PFSK-1 (cell line): ENCODE measurements at regions not wholly inside any gene's neighbourhood (a gene's known extent, or its start where the extent isn't known, plus 50 kb on each side); places are given as distances from the start of the nearest gene placed in this dataset.

Experiments used
- FOXP2 ChIP-seq: optimal IDR thresholded peaks from 2 replicates; pipeline ENCODE3; 2011; ENCODE audit warnings: borderline replicate concordance, control low read depth, inconsistent platforms; ENCODE audit not compliant: insufficient read depth; ENCODE audit errors: extremely low read length, extremely low read depth
- POLR2AphosphoS5 ChIP-seq: IDR thresholded peaks from 2 replicates; pipeline ENCODE4 v1.6.1; 2012; ENCODE audit warnings: low read depth, mild to moderate bottlenecking, control low read depth, low read length, moderate library complexity
- REST ChIP-seq, 2 experiments: IDR thresholded peaks; 2 replicates each; pipeline versions ENCODE4 v1.6.1 to v1.8.0; 2011 to 2012; ENCODE audit warnings: low read depth in 2 of 2, low read length in 2 of 2, control low read depth in 1 of 2, inconsistent platforms in 1 of 2, mild to moderate bottlenecking in 1 of 2, moderate library complexity in 1 of 2; ENCODE audit not compliant: insufficient read depth in 1 of 2
- SIN3A ChIP-seq: IDR thresholded peaks from 2 replicates; pipeline ENCODE4 v1.6.1; 2012; ENCODE audit warnings: mild to moderate bottlenecking, low read length, moderate library complexity, borderline replicate concordance; ENCODE audit not compliant: insufficient read depth
- TAF1 ChIP-seq: IDR thresholded peaks from 2 replicates; pipeline ENCODE4 v1.6.1; 2012; ENCODE audit warnings: low read length, control low read depth, borderline replicate concordance; ENCODE audit not compliant: insufficient read depth

DNA sequence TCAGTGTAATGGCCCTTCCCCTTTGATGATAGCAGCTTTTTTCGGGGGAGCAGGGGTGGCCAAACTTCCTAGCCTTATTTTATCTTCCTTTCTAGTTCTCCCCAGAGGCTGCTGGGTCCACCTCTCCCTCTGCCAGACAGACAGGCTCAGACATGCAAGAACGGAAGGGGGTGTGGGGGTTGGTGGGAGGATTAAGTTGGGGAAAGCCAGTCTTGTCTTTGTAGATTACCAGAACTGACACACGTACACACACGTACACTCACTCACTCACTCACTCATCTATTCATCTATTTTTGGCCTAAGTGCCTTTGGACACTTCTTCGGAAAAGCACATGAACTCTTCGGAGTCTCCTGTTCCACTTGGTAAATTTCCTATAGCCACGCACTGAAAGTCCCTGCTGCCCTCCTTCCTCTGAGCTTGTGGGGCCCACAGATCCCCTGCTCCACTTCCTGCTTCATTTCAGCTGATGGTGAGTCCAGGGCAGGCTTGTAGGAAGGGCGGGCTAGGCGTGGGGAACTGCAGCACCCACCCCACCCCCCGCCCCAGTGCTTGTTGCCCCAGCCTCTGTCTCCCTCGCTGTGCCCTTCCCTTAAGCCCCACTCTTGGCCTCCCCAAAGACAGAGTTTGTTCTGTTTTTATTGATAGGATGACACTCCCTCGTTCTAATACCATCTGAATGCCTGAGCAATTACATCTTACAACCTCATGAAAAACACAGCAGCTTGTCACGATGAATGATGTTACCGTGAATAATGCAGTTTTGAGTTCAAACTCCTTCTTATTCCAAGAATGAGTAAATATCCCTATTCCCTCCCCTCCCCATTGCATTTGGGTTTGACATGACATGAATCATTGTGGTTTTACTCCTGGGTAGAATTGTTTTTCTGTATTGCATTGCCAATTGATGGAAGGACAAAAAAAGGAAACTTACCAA lies 60.7 kb upstream of the ATP5PO start:
- TF ChIP-seq FOXP2 (no peak), SIN3A (no peak), REST (IDR thresholded peaks at IDR 0.05; ENCODE audit: insufficient read depth in 1 of 2, low read depth in 2 of 2, low read length in 2 of 2) (no peak), TAF1 (no peak), POLR2AphosphoS5 (no peak)

DNA sequence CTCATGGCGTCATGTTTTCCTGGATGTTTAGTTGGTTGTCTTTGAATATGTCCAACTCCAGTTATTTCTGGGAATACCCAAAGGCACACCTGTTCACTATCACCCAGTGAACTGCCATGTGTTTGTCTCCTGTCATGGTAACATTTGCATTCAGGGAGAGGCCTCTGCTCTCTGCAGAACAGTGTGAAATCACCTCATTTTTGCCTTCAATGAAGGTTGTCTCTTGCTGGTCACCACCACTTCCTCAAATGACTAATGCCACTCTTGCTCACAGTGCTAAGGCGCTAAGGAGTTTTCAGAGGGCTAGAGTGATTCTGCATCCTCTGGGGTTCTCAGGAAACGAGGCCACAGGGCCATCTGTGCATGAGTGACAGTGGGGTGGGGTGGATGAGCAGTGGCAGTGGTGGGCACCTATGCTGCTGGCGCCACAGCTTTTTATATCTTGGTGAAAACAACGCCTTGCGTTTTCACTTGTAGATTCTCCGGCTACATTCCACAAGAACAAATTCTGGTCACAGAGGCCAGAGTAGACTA lies 60.0 kb upstream of the ATP5PO start:
- TF ChIP-seq TAF1 (no peak), REST (IDR thresholded peaks at IDR 0.05; ENCODE audit: insufficient read depth in 1 of 2, low read depth in 2 of 2, low read length in 2 of 2) (no peak), POLR2AphosphoS5 (no peak), SIN3A (no peak), FOXP2 (no peak)

DNA sequence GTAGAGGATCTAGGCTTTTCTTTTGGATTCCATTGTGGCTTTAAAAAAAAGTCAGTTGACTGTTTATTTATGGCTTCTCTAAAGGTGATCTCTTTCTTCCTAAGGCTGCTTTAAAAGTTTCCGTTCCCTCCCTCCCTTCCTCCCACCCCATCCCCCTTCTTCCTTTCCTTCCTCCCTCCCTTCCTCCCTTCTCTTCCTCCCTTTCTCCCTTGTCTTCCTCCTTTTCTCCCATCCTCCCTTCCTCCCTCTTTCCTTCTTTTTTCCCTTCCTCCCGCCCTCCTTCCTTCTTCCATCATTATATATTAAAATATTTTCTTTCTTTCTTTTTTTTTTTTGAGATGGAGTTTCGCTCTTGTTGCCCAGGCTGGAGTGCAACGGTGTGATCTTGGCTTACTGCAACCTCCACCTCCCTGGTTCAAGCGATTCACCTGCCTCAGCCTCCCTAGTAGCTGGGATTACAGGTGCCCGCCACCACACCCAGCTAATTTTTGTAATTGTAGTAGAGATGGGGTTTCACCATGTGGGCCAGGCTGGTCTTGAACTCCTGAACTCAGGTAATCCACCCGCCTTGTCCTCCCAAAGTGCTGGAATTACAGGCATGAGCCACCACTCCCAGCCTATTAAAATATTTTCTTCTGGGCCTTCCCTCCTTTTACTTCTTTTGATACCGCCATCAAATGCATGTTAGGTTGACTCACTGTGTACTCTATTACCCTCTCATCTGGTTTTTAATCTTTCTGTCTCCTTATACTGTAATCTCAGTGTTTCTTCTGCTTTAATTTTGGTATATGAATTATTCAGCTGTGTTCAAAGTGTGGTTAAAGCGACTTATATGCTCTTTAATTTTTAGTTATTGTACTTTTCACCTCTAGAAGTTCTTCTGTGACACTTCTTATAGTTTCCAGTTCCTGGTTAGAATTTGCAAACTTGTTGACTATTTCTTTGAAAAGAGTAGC lies 59.2 kb upstream of the ATP5PO start:
- TF ChIP-seq TAF1 = no peak
- no peak for TF ChIP-seq FOXP2
- TF ChIP-seq POLR2AphosphoS5 = no peak
- TF ChIP-seq SIN3A = no peak

GRCh38 chr21:33973268-33973667 lies 57.7 kb upstream of the ATP5PO start:
- TF ChIP-seq TAF1 = no peak
- TF ChIP-seq REST (IDR thresholded peaks at IDR 0.05; ENCODE audit: insufficient read depth in 1 of 2, low read depth in 2 of 2, low read length in 2 of 2) = no peak
- TF ChIP-seq POLR2AphosphoS5 = no peak
- TF ChIP-seq FOXP2 = no peak
- no peak for TF ChIP-seq SIN3A

DNA sequence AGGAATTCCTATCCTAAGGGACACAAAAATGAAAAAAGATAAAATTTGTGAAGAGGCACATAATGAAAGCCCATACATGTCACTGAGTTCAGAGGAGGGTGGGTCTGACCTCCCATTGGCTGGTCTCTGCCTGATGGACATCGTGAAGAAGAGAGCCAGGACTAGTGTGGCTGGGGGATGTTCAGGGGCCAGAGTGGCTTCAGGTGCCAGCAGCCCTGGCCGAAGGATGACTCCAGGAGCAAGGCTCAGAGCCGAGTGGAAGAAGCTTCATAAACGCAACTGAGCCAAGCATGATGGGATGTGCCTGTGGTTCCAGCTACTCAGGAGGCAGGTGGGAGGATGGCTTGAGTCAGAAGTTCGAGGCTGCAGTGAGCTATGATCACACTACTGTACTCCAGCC lies 56.9 kb upstream of the ATP5PO start:
- no peak for TF ChIP-seq TAF1
- no peak for TF ChIP-seq SIN3A
- no peak for TF ChIP-seq FOXP2
- no peak for TF ChIP-seq REST (IDR thresholded peaks at IDR 0.05; ENCODE audit: insufficient read depth in 1 of 2, low read depth in 2 of 2, low read length in 2 of 2)
